ENCODE measurements at regions not wholly inside any gene's neighbourhood (a gene's known extent, or its start where the extent isn't known, plus 50 kb on each side); places are given as distances from the start of the nearest gene placed in this dataset.

DNA sequence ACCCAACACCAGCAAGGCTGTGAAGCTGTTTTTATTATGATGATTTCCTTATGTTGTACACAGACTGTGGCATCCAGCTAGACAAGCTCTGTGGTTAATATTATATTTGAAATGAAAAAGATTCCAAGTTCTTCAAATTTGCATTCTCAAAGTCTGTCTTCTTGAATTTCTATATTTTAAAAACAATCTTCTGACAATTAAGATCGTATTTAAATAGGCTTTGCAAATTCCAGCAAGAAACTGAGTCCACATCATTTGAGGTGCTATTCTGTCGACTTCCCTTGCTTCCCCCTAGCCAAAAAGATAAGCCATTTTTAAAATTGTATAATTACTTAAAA, 73.1 kb upstream of the TOMM7 start:
- H4K20me1 ChIP-seq (ENCODE audit: control insufficient read depth, insufficient read depth, insufficient read length), result no peaks in the 10 kb centered on the region
- Mint-ChIP-seq H3K4me1 (peaks cover 14% of the 10 kb centered on the region in 2 experiments), H3K27ac (no peak overlapping the region), H3K9me3 (peaks cover 0 to 8% of the 10 kb centered on the region in 2 experiments; a peak in 3 of 5 replicates), H3K36me3 (ENCODE audit: insufficient read depth in 1 of 3, low read depth in 3 of 3) (peaks cover 0 to 8% (median 0%) of the 10 kb centered on the region in 3 experiments; a peak in 3 of 7 replicates), H3K4me3 (no peak overlapping the region), H3K27me3 (ENCODE audit: low read depth) (no peaks in the 10 kb centered on the region)
- H3K23me2 ChIP-seq (ENCODE audit: insufficient read length, low read depth, low read length, poor library complexity, severe bottlenecking), result peaks cover 3% of the 10 kb centered on the region
- H3K4me2 ChIP-seq (ENCODE audit: insufficient read depth, insufficient read length, low read length), result no peak overlapping the region
- no peak overlapping the region for H2BK120ac ChIP-seq (ENCODE audit: low read depth, low read length, poor library complexity, severe bottlenecking)
- peaks cover 4% of the 10 kb centered on the region; the same call in 1 of the 2 replicates for H3K4me1 ChIP-seq (ENCODE audit: insufficient read depth, low read length)
- H3T11ph ChIP-seq (ENCODE audit: low read length), result no peak overlapping the region
- H2BK15ac ChIP-seq (ENCODE audit: low read depth, low read length), result no peak overlapping the region
- no peak overlapping the region for H2BK12ac ChIP-seq (ENCODE audit: insufficient read length, low read depth, low read length)
- H2AFZ ChIP-seq (ENCODE audit: low read length), result no peak overlapping the region
- no peak overlapping the region for H3K9ac ChIP-seq (ENCODE audit: extremely low read depth, insufficient read length, low read length)
- no peak overlapping the region for H3K23ac ChIP-seq (ENCODE audit: insufficient read length, low read depth, low read length)
- no peak overlapping the region for H2BK20ac ChIP-seq (ENCODE audit: low read depth, low read length, poor library complexity, severe bottlenecking)
- H3K14ac ChIP-seq (ENCODE audit: insufficient read depth, low read length), result no peak overlapping the region
- H3K4ac ChIP-seq (ENCODE audit: low read depth, low read length), result no peak overlapping the region
- H3K27me3 ChIP-seq (ENCODE audit: insufficient read depth, low read length), result no peaks in the 10 kb centered on the region
- H3K79me1 ChIP-seq (ENCODE audit: insufficient read depth, low read depth, low read length, poor library complexity, severe bottlenecking), result no peaks in the 10 kb centered on the region
- H4K8ac ChIP-seq (replicated peaks; ENCODE audit: insufficient read length, low read depth, low read length), result no peak overlapping the region
- no peak overlapping the region for H4K5ac ChIP-seq (ENCODE audit: insufficient read length, low read depth, low read length)
- no peak overlapping the region for H4K91ac ChIP-seq (ENCODE audit: insufficient read length, low read depth, low read length)
- DNase-seq, result no peak
- no peak overlapping the region for H3K56ac ChIP-seq (ENCODE audit: insufficient read length, low read depth, low read length)
- no peaks in the 10 kb centered on the region for H3K9me3 ChIP-seq (ENCODE audit: control insufficient read depth, low read depth, low read length)
- H2AK5ac ChIP-seq (ENCODE audit: insufficient read length, low read length), result no peak overlapping the region
- WGBS (ENCODE audit: extremely low coverage, insufficient read length, low lambda C conversion rate), result no CpG with 5 or more reads among the region's 2 CpGs
- H3K27ac ChIP-seq (ENCODE audit: insufficient read length, low read depth, low read length), result no peak overlapping the region
- TF ChIP-seq, protein P1, sequence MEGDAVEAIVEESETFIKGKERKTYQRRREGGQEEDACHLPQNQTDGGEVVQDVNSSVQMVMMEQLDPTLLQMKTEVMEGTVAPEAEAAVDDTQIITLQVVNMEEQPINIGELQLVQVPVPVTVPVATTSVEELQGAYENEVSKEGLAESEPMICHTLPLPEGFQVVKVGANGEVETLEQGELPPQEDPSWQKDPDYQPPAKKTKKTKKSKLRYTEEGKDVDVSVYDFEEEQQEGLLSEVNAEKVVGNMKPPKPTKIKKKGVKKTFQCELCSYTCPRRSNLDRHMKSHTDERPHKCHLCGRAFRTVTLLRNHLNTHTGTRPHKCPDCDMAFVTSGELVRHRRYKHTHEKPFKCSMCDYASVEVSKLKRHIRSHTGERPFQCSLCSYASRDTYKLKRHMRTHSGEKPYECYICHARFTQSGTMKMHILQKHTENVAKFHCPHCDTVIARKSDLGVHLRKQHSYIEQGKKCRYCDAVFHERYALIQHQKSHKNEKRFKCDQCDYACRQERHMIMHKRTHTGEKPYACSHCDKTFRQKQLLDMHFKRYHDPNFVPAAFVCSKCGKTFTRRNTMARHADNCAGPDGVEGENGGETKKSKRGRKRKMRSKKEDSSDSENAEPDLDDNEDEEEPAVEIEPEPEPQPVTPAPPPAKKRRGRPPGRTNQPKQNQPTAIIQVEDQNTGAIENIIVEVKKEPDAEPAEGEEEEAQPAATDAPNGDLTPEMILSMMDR (conservative IDR thresholded peaks at IDR 0.05), result no peak
- H3K18ac ChIP-seq (ENCODE audit: insufficient read length, low read depth, low read length), result no peak overlapping the region
- H2BK5ac ChIP-seq (ENCODE audit: insufficient read length, low read length), result no peak overlapping the region
- no peaks in the 10 kb centered on the region for H3K79me2 ChIP-seq (ENCODE audit: insufficient read depth, low read length)
